ENCODE measurements at regions not wholly inside any gene's neighbourhood (a gene's known extent, or its start where the extent isn't known, plus 50 kb on each side); places are given as distances from the start of the nearest gene placed in this dataset.

DNA sequence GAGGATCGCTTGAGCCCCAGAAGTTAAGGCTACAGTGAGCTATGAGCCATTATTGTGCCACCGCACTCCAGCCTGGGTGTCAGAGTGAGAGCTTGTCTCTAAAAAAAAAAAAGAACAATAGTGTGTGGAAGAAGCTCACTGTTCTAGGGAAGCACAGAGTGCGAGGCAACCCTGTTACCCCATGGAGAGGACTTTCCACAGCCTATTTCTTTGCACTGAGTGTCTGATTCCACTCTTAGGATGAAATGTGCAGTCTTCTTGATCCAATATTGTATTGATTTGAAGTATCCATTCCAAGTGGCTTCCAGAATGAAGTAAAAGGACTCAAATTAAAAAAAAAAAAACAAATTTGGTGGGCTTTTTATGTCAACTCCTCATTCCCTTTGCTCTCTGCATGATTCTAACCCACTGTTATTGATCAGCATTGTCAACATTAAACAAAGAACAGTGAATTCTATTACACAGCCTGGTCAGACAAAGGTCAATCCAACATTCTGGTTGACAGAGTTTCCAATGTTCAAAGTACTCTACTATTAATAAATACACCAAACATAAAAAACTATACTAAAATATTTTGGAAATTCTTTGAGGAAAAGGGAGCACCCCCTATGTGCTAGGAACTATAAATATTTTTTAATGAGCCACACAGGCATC is 150.2 kb upstream of the PTPRG start:
- H3K9me3 Mint-ChIP-seq (ENCODE audit: unreplicated experiment) = no peaks in the 10 kb centered on the region
- no peak overlapping the region for H3K4me3 Mint-ChIP-seq (ENCODE audit: unreplicated experiment)
- H3K27ac Mint-ChIP-seq (ENCODE audit: low read depth, unreplicated experiment) = no peak overlapping the region
- H3K4me1 Mint-ChIP-seq (ENCODE audit: insufficient read depth, unreplicated experiment) = no peaks in the 10 kb centered on the region
- intact Hi-C loops (cut with micrococcal nuclease) = no loop called here
- no peaks in the 10 kb centered on the region for H3K27me3 Mint-ChIP-seq (ENCODE audit: insufficient read depth, unreplicated experiment)
- H3K36me3 Mint-ChIP-seq (ENCODE audit: insufficient read depth, unreplicated experiment) = peaks cover 6% of the 10 kb centered on the region
- no peak for DNase-seq (ENCODE audit: unreplicated experiment)
- no TSS peak for BruUV-seq (replicated peaks)
- TF ChIP-seq CTCF (IDR thresholded peaks at IDR 0.05; ENCODE audit: unreplicated experiment) = no peak
- POLR2A ChIA-PET = no interaction called here
- CTCF ChIA-PET = no interaction called here

- peaks cover under 1% of the 10 kb centered on the region for H3K36me3 Mint-ChIP-seq (ENCODE audit: insufficient read depth, unreplicated experiment)
- ChIA-PET POLR2A (no interaction called here), CTCF (interaction anchor here (0.5 to 0.9 kb wide), 3 partner anchors 41 to 671 kb away, joined by 3 read pairs; no protein-coding TSS in a partner anchor)
- H3K27me3 Mint-ChIP-seq (ENCODE audit: insufficient read depth, unreplicated experiment) = no peaks in the 10 kb centered on the region
- no peak overlapping the region for H3K27ac Mint-ChIP-seq (ENCODE audit: low read depth, unreplicated experiment)
- no peak for DNase-seq (ENCODE audit: unreplicated experiment)
- no peaks in the 10 kb centered on the region for H3K9me3 Mint-ChIP-seq (ENCODE audit: unreplicated experiment)
- no peak overlapping the region for H3K4me3 Mint-ChIP-seq (ENCODE audit: unreplicated experiment)
- intact Hi-C loops (cut with micrococcal nuclease) = no loop called here
- no peak for TF ChIP-seq CTCF (IDR thresholded peaks at IDR 0.05; ENCODE audit: unreplicated experiment)
- peaks cover 20% of the 10 kb centered on the region for H3K4me1 Mint-ChIP-seq (ENCODE audit: insufficient read depth, unreplicated experiment)
- BruUV-seq (replicated peaks) = no TSS peak
Measured at GRCh38 chr3:61414456-61414855, 146.9 kb upstream of the PTPRG start.

GRCh38 chr3:61415201-61415600 is 146.2 kb upstream of the PTPRG start:
- intact Hi-C loops (cut with micrococcal nuclease) = no loop called here
- Mint-ChIP-seq H3K27me3 (ENCODE audit: insufficient read depth, unreplicated experiment) (no peaks in the 10 kb centered on the region), H3K36me3 (ENCODE audit: insufficient read depth, unreplicated experiment) (no peaks in the 10 kb centered on the region), H3K4me3 (ENCODE audit: unreplicated experiment) (no peak overlapping the region), H3K27ac (ENCODE audit: low read depth, unreplicated experiment) (no peak overlapping the region), H3K4me1 (ENCODE audit: insufficient read depth, unreplicated experiment) (peaks cover 20% of the 10 kb centered on the region), H3K9me3 (ENCODE audit: unreplicated experiment) (no peaks in the 10 kb centered on the region)
- no TSS peak for BruUV-seq (replicated peaks)
- POLR2A ChIA-PET = no interaction called here
- no peak for DNase-seq (ENCODE audit: unreplicated experiment)
- CTCF ChIA-PET = interaction anchor here (0.6 kb wide), 2 partner anchors 440 to 1255 kb away, joined by 3 to 4 read pairs; no protein-coding TSS in a partner anchor
- no peak for TF ChIP-seq CTCF (IDR thresholded peaks at IDR 0.05; ENCODE audit: unreplicated experiment)

DNA sequence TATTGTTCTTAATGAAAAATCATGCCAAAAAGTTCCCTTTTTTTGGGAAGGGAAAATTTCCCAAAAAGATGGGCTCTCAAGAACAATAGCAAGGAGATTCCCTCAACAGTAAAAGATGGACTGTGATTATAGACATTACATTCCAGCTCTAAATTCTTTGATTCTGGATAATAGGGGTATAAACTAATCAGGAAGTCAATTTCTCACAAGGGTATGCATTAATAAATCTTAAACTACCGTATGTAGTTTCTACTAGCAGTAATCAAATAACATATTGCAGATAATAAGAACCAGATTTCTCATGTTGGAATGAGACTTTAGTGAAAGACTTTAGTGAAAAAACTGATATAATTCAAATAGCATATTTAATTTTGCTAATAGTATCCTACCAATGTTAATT is 144.8 kb upstream of the PTPRG start:
- TF ChIP-seq CTCF (IDR thresholded peaks at IDR 0.05; ENCODE audit: unreplicated experiment) = no peak
- no peaks in the 10 kb centered on the region for H3K9me3 Mint-ChIP-seq (ENCODE audit: unreplicated experiment)
- DNase-seq (ENCODE audit: unreplicated experiment) = no peak
- POLR2A ChIA-PET = no interaction called here
- H3K4me1 Mint-ChIP-seq (ENCODE audit: insufficient read depth, unreplicated experiment) = peaks cover 20% of the 10 kb centered on the region
- H3K4me3 Mint-ChIP-seq (ENCODE audit: unreplicated experiment) = no peak overlapping the region
- H3K36me3 Mint-ChIP-seq (ENCODE audit: insufficient read depth, unreplicated experiment) = no peaks in the 10 kb centered on the region
- H3K27ac Mint-ChIP-seq (ENCODE audit: low read depth, unreplicated experiment) = no peak overlapping the region
- H3K27me3 Mint-ChIP-seq (ENCODE audit: insufficient read depth, unreplicated experiment) = no peaks in the 10 kb centered on the region
- no TSS peak for BruUV-seq (replicated peaks)
- intact Hi-C loops (cut with micrococcal nuclease) = no loop called here
- CTCF ChIA-PET = interaction anchor here (0.5 to 3.1 kb wide), 5 partner anchors 114 to 778 kb away, joined by 3 to 11 read pairs (median 3); no protein-coding TSS in a partner anchor

Measured in MCF 10A (cell line).